Keratinocyte (primary cell): ENCODE measurements at regions not wholly inside any gene's neighbourhood (a gene's known extent, or its start where the extent isn't known, plus 50 kb on each side); places are given as distances from the start of the nearest gene placed in this dataset.

Experiments used
- DNase-seq: peaks from one replicate; pipeline ENCODE4 v3.0.0-alpha.2; 2011; ENCODE audit warnings: low read depth, missing footprints, low spot score
- FAIRE-seq: peaks from 2 replicates; lab custom pipeline; 2011; peaks lifted over from hg19 to GRCh38; lab: Jason Lieb, UNC
- H2AFZ ChIP-seq: 2 replicates; pipeline ENCODE4 v1.6.0; 2012; ENCODE audit warnings: low read length, control low read depth, inconsistent platforms; ENCODE audit not compliant: control insufficient read depth
- H3K27ac ChIP-seq: 2 replicates; pipeline ENCODE4 v1.5.1; 2011; ENCODE audit warnings: low read length; ENCODE audit not compliant: control insufficient read depth, insufficient read depth
- H3K27me3 ChIP-seq: 3 replicates; pipeline ENCODE4 v1.6.0; 2011; ENCODE audit warnings: low read length; ENCODE audit not compliant: control insufficient read depth, insufficient read depth; ENCODE audit errors: extremely low read depth
- H3K36me3 ChIP-seq, 2 experiments: 2 replicates in 1 of 2; 3 replicates in 1 of 2; pipeline ENCODE4 v1.5.1; 2011; ENCODE audit warnings: low read length in 2 of 2, mild to moderate bottlenecking in 1 of 2; ENCODE audit not compliant: control insufficient read depth in 2 of 2, insufficient read depth in 2 of 2; ENCODE audit errors: extremely low read depth in 1 of 2
- H3K4me1 ChIP-seq: 3 replicates; pipeline ENCODE4 v1.5.1; 2011; ENCODE audit warnings: low read length; ENCODE audit not compliant: control insufficient read depth, insufficient read depth; ENCODE audit errors: extremely low read depth
- H3K4me2 ChIP-seq: 3 replicates; pipeline ENCODE4 v1.6.0; 2011; ENCODE audit warnings: low read depth, low read length; ENCODE audit not compliant: control insufficient read depth, insufficient read depth; ENCODE audit errors: extremely low read depth
- H3K4me3 ChIP-seq, 3 experiments: fragments of 200-600 bp in 1 of 3; sonication (generic) in 1 of 3; 2 replicates in 2 of 3; 3 replicates in 1 of 3; pipeline ENCODE4 v1.5.1; 2011 to 2016; ENCODE audit warnings: low read length in 3 of 3, mild to moderate bottlenecking in 3 of 3, control low read depth in 2 of 3, inconsistent platforms in 1 of 3, low read depth in 1 of 3, mixed read lengths in 1 of 3, mixed run types in 1 of 3, moderate library complexity in 1 of 3; ENCODE audit not compliant: control insufficient read depth in 2 of 3, insufficient read depth in 2 of 3; ENCODE audit errors: extremely low read depth in 1 of 3
- H3K79me2 ChIP-seq: 2 replicates; pipeline ENCODE4 v1.6.0; 2012; ENCODE audit warnings: low read length; ENCODE audit not compliant: control insufficient read depth, insufficient read depth
- H3K9ac ChIP-seq: 3 replicates; pipeline ENCODE4 v1.6.0; 2011; ENCODE audit warnings: low read length; ENCODE audit not compliant: control insufficient read depth, insufficient read depth; ENCODE audit errors: extremely low read depth
- H3K9me1 ChIP-seq: 3 replicates; pipeline ENCODE4 v1.6.0; 2011; ENCODE audit warnings: low read length; ENCODE audit not compliant: control insufficient read depth, insufficient read depth; ENCODE audit errors: extremely low read depth
- H3K9me3 ChIP-seq: 2 replicates; pipeline ENCODE4 v1.5.1; 2012; ENCODE audit warnings: low read depth, low read length; ENCODE audit not compliant: control insufficient read depth
- H4K20me1 ChIP-seq: 3 replicates; pipeline ENCODE4 v1.6.0; 2011; ENCODE audit warnings: low read length; ENCODE audit not compliant: control insufficient read depth, insufficient read depth; ENCODE audit errors: extremely low read depth
- EZH2 ChIP-seq: IDR thresholded peaks from one replicate; pipeline ENCODE4 v1.6.1; 2012; ENCODE audit warnings: inconsistent platforms, mild to moderate bottlenecking, low read length, moderate library complexity
- dilution Hi-C: fragments of 300-500 bp; cut with MboI; formaldehyde crosslinking; loops from one replicate; pipeline ENCODE4 v1.7.0; 2020; ENCODE audit warnings: low sequenced_read_pairs; ENCODE audit not compliant: extremely low pct_ligation_motif_present
- TF ChIP-seq, protein P1 (sequence below), 3 experiments: IDR thresholded peaks in 1 of 3; conservative IDR thresholded peaks in 1 of 3; optimal IDR thresholded peaks in 1 of 3; 2 replicates in 2 of 3; 3 replicates in 1 of 3; pipeline versions ENCODE3 to v1.5.1; 2011; ENCODE audit warnings: low read length in 3 of 3, mild to moderate bottlenecking in 3 of 3, moderate library complexity in 2 of 3, control low read depth in 1 of 3, inconsistent platforms in 1 of 3; ENCODE audit not compliant: insufficient read depth in 2 of 3; ENCODE audit errors: extremely low read depth in 1 of 3

DNA sequence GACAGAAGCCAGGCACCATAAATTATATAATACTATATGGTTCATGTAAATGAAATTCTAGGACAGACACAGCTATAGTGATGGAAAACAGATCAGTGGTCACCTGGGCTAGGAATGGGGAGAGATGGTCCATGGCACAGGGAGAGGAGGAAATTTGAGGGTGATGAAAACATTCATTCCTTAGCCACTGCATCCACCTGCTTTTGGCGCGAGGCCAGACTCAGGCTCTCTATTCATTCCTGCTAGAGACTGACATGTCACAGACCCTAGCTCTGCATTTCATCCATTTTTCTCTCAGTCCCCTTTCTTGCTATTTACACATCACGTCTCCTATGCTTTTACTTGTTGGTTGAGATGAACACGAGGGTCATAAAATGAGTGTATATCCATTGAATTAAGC is 628.3 kb upstream of the SLC10A2 start:
- dilution Hi-C loops, result no loop called here
- FAIRE-seq (no peak), DNase-seq (no peak)
- H3K9ac ChIP-seq, result no peak overlapping the region
- no peak overlapping the region for H3K4me2 ChIP-seq
- H2AFZ ChIP-seq, result no peak overlapping the region
- no peak overlapping the region for H3K4me3 ChIP-seq
- H3K36me3 ChIP-seq, result no peaks in the 10 kb centered on the region
- no peaks in the 10 kb centered on the region for H3K9me1 ChIP-seq
- H3K9me3 ChIP-seq, result no peaks in the 10 kb centered on the region
- H4K20me1 ChIP-seq, result no peaks in the 10 kb centered on the region
- no peaks in the 10 kb centered on the region for H3K79me2 ChIP-seq
- TF ChIP-seq, protein P1, sequence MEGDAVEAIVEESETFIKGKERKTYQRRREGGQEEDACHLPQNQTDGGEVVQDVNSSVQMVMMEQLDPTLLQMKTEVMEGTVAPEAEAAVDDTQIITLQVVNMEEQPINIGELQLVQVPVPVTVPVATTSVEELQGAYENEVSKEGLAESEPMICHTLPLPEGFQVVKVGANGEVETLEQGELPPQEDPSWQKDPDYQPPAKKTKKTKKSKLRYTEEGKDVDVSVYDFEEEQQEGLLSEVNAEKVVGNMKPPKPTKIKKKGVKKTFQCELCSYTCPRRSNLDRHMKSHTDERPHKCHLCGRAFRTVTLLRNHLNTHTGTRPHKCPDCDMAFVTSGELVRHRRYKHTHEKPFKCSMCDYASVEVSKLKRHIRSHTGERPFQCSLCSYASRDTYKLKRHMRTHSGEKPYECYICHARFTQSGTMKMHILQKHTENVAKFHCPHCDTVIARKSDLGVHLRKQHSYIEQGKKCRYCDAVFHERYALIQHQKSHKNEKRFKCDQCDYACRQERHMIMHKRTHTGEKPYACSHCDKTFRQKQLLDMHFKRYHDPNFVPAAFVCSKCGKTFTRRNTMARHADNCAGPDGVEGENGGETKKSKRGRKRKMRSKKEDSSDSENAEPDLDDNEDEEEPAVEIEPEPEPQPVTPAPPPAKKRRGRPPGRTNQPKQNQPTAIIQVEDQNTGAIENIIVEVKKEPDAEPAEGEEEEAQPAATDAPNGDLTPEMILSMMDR (optimal IDR thresholded peaks at IDR 0.05 in 1 of 3, IDR thresholded peaks at IDR 0.05 in 1 of 3, conservative IDR thresholded peaks at IDR 0.05 in 1 of 3; ENCODE audit: extremely low read depth in 1 of 3, insufficient read depth in 2 of 3, low read length in 3 of 3), result no peak
- TF ChIP-seq EZH2, result no peak
- H3K4me1 ChIP-seq, result no peaks in the 10 kb centered on the region
- H3K27ac ChIP-seq, result no peak overlapping the region
- no peaks in the 10 kb centered on the region for H3K27me3 ChIP-seq

DNA sequence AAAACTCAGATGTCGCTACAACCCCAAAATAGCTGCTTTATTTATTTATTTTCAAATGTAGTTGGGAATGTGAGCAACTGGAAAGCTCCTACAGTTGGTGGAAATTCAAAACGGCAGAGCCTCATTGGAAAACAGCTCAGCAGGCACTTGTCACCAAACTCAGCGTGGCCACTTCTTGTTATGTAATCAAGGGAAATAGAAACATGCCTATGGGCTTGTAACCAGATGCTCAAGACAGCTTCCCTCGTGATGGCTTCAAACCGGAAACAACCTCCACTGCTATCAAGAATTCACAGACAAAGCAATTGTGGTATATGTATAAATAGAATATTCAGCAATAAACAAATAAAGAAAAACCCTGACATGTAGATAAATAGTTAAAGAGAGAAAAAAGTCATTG is 627.8 kb upstream of the SLC10A2 start:
- no peak for FAIRE-seq
- Histone ChIP-seq H3K4me1 (no peaks in the 10 kb centered on the region), H3K4me3 (no peak overlapping the region), H4K20me1 (no peaks in the 10 kb centered on the region), H3K27me3 (no peaks in the 10 kb centered on the region), H3K9me3 (no peaks in the 10 kb centered on the region), H3K36me3 (no peaks in the 10 kb centered on the region), H3K79me2 (no peaks in the 10 kb centered on the region), H3K4me2 (no peak overlapping the region), H3K9me1 (no peaks in the 10 kb centered on the region), H2AFZ (no peak overlapping the region), H3K27ac (no peak overlapping the region), H3K9ac (no peak overlapping the region)
- TF ChIP-seq EZH2, result no peak
- TF ChIP-seq, protein P1 (optimal IDR thresholded peaks at IDR 0.05 in 1 of 3, IDR thresholded peaks at IDR 0.05 in 1 of 3, conservative IDR thresholded peaks at IDR 0.05 in 1 of 3; ENCODE audit: extremely low read depth in 1 of 3, insufficient read depth in 2 of 3, low read length in 3 of 3), result no peak
- dilution Hi-C loops, result no loop called here
- no peak for DNase-seq
